DND-41 (cell line): ENCODE measurements at regions not wholly inside any gene's neighbourhood (a gene's known extent, or its start where the extent isn't known, plus 50 kb on each side); places are given as distances from the start of the nearest gene placed in this dataset.
A peak's percentile ranks its signal among the peaks of the same experiment; 100 is the strongest.

Source experiments
- ATAC-seq: fragments of 200-7000 bp; cut with Tn5 transposase; 3 replicates; pipeline ENCODE4 v1.9.1; 2021; ENCODE audit warnings: low read depth; ENCODE audit not compliant: insufficient read depth
- DNase-seq: peaks from one replicate; pipeline ENCODE4 v3.0.0-alpha.2; 2020
- H2AFZ ChIP-seq: 2 replicates; pipeline ENCODE4 v1.6.0; 2012; ENCODE audit warnings: low read depth, low read length
- H3K27ac ChIP-seq: 2 replicates; pipeline ENCODE4 v1.5.1; 2012; ENCODE audit warnings: low read length, inconsistent platforms
- H3K27me3 ChIP-seq: fragments of 200-600 bp; sonication (generic); 2 replicates; pipeline ENCODE4 v1.6.0; 2012; ENCODE audit warnings: low read length, mild to moderate bottlenecking, inconsistent platforms; ENCODE audit not compliant: insufficient read depth, poor library complexity
- H3K36me3 ChIP-seq: 2 replicates; pipeline ENCODE4 v1.5.1; 2012; ENCODE audit warnings: low read length, inconsistent platforms; ENCODE audit not compliant: insufficient read depth
- H3K4me1 ChIP-seq: 2 replicates; pipeline ENCODE4 v1.5.1; 2012; ENCODE audit warnings: mild to moderate bottlenecking, low read length; ENCODE audit not compliant: insufficient read depth
- H3K4me2 ChIP-seq: 2 replicates; pipeline ENCODE4 v1.6.0; 2012; ENCODE audit warnings: mild to moderate bottlenecking, moderate library complexity, low read length, inconsistent platforms; ENCODE audit not compliant: insufficient read depth
- H3K4me3 ChIP-seq, 2 experiments: fragments of 200-600 bp in 1 of 2; shearing (Covaris generic) in 1 of 2; 2 replicates each; pipeline ENCODE4 v1.5.1; 2012 to 2016; ENCODE audit warnings: inconsistent platforms in 2 of 2, low read length in 2 of 2, mild to moderate bottlenecking in 2 of 2, low read depth in 1 of 2, moderate library complexity in 1 of 2
- H3K79me2 ChIP-seq: 2 replicates; pipeline ENCODE4 v1.6.0; 2012; ENCODE audit warnings: low read length, inconsistent platforms; ENCODE audit not compliant: insufficient read depth
- H3K9ac ChIP-seq: 2 replicates; pipeline ENCODE4 v1.6.0; 2012; ENCODE audit warnings: low read depth, mild to moderate bottlenecking, inconsistent platforms, low read length, moderate library complexity
- H3K9me3 ChIP-seq: 2 replicates; pipeline ENCODE4 v1.5.1; 2012; ENCODE audit warnings: low read length, moderate library complexity, mild to moderate bottlenecking, inconsistent platforms; ENCODE audit not compliant: insufficient read depth, severe bottlenecking
- H4K20me1 ChIP-seq: 2 replicates; pipeline ENCODE4 v1.6.0; 2012; ENCODE audit warnings: low read length; ENCODE audit not compliant: insufficient read depth
- CTCF ChIP-seq: IDR thresholded peaks from 2 replicates; pipeline ENCODE4 v1.5.1; 2012; ENCODE audit warnings: borderline replicate concordance, low read length, moderate library complexity, mild to moderate bottlenecking; ENCODE audit not compliant: poor library complexity, severe bottlenecking; ENCODE audit errors: extremely low read depth
- EZH2 ChIP-seq: IDR thresholded peaks from 3 replicates; pipeline ENCODE4 v1.6.1; 2012; ENCODE audit warnings: borderline replicate concordance, low read depth, mild to moderate bottlenecking, moderate library complexity, low read length, inconsistent platforms; ENCODE audit not compliant: severe bottlenecking

- Histone ChIP-seq H2AFZ (no peak overlapping the region), H3K36me3 (no peaks in the 10 kb centered on the region), H3K27ac (peak overlapping the region; percentile 98; the same call in 1 of the 2 replicates), H3K9ac (no peak overlapping the region), H3K9me3 (peaks cover 19% of the 10 kb centered on the region), H4K20me1 (no peaks in the 10 kb centered on the region), H3K4me3 (no peak overlapping the region), H3K4me2 (no peak overlapping the region), H3K79me2 (no peaks in the 10 kb centered on the region), H3K27me3 (no peaks in the 10 kb centered on the region), H3K4me1 (peaks cover 46% of the 10 kb centered on the region)
- DNase-seq (no peak), ATAC-seq (no peak)
- TF ChIP-seq CTCF (no peak), EZH2 (no peak)
Observed at GRCh38 chr3:111339017-111339416, 203.0 kb upstream of the CD96 start.

DNA sequence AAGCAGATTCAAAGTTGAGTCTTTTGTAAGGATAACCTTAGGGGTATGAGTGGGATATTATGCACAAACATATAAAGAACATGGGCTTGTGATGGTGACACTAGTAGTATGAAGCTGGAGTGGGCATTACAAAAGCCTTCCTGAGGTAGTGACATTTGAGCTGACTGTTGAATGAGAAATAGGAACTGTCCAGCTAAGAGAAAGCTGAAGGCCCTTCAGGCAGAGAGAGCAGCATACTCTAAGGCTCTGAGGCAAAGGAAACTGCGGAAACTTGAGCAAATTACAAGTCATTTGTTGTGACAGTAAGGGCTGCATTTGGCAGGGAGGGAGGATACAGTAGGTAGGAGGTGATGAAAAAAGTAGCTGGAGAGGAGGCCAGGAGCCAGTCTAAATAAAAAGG is 190.7 kb upstream of the CD96 start:
- H3K79me2 ChIP-seq = no peaks in the 10 kb centered on the region
- DNase-seq = no peak
- H3K4me1 ChIP-seq = no peaks in the 10 kb centered on the region
- TF ChIP-seq EZH2 = no peak
- TF ChIP-seq CTCF = no peak
- no peak overlapping the region for H3K9ac ChIP-seq
- H2AFZ ChIP-seq = no peak overlapping the region
- no peaks in the 10 kb centered on the region for H3K36me3 ChIP-seq
- H3K27ac ChIP-seq = no peak overlapping the region
- no peak overlapping the region for H3K4me3 ChIP-seq
- no peaks in the 10 kb centered on the region for H3K27me3 ChIP-seq
- no peaks in the 10 kb centered on the region for H4K20me1 ChIP-seq
- H3K9me3 ChIP-seq = peaks cover 24% of the 10 kb centered on the region
- no peak overlapping the region for H3K4me2 ChIP-seq
- peak; percentile 50 for ATAC-seq

DNA sequence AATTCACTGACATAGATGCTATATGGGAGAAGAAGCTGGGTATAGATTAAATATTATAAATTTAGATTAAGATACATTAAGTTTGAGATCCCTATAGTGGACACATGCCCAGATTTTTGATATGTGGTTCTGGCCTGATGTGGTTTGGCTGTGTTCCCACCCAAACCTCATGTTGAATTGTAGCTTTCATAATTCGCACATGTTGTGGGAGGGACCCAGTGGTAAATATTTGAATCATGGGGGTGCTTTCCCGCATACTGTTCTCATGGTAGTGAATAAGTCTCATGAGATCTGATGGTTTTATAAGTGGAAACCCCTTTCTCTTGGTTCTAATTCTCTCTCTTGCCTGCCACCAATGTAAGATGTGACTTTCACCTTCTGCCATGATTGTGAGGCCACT is 189.4 kb upstream of the CD96 start:
- H3K9ac ChIP-seq = no peak overlapping the region
- no peak overlapping the region for H3K4me3 ChIP-seq
- no peaks in the 10 kb centered on the region for H3K27me3 ChIP-seq
- H3K4me2 ChIP-seq = no peak overlapping the region
- H2AFZ ChIP-seq = no peak overlapping the region
- H3K36me3 ChIP-seq = no peaks in the 10 kb centered on the region
- no peaks in the 10 kb centered on the region for H3K79me2 ChIP-seq
- no peak for DNase-seq
- ATAC-seq = no peak
- H4K20me1 ChIP-seq = no peaks in the 10 kb centered on the region
- peaks cover 20% of the 10 kb centered on the region for H3K9me3 ChIP-seq
- no peak overlapping the region for H3K27ac ChIP-seq
- TF ChIP-seq EZH2 (no peak), CTCF (no peak)
- no peaks in the 10 kb centered on the region for H3K4me1 ChIP-seq
